Mucosa of rectum (tissue), 2 donors: ENCODE measurements at regions not wholly inside any gene's neighbourhood (a gene's known extent, or its start where the extent isn't known, plus 50 kb on each side); places are given as distances from the start of the nearest gene placed in this dataset.

ENCODE experiments used
- H3K27ac ChIP-seq, 2 donors: one replicate each; pipeline ENCODE4 v1.7.0; 2013; ENCODE audit warnings: inconsistent platforms in 2 of 2, low read depth in 2 of 2, low read length in 2 of 2
- H3K27me3 ChIP-seq, 2 donors: one replicate each; pipeline ENCODE4 v1.7.0; 2013; ENCODE audit warnings: low read length in 2 of 2; ENCODE audit not compliant: control insufficient read depth in 2 of 2, insufficient read depth in 2 of 2
- H3K36me3 ChIP-seq, 2 donors: one replicate each; pipeline ENCODE4 v1.7.0; 2013; ENCODE audit warnings: low read length in 2 of 2; ENCODE audit not compliant: control insufficient read depth in 2 of 2, insufficient read depth in 2 of 2
- H3K4me1 ChIP-seq, 2 donors: one replicate each; pipeline ENCODE4 v1.7.0; 2013; ENCODE audit warnings: low read length in 2 of 2, mild to moderate bottlenecking in 1 of 2; ENCODE audit not compliant: control insufficient read depth in 2 of 2, insufficient read depth in 2 of 2
- H3K4me3 ChIP-seq, 2 donors: one replicate each; pipeline ENCODE4 v1.7.0; 2013; ENCODE audit warnings: low read length in 2 of 2
- H3K9ac ChIP-seq, 2 donors: one replicate each; pipeline ENCODE4 v1.7.0; 2013; ENCODE audit warnings: low read length in 2 of 2, low read depth in 1 of 2, mild to moderate bottlenecking in 1 of 2
- H3K9me3 ChIP-seq, 2 donors: one replicate each; pipeline ENCODE4 v1.7.0; 2013; ENCODE audit warnings: low read length in 2 of 2; ENCODE audit not compliant: control insufficient read depth in 2 of 2
- donor health status: healthy.
- donor health status: Normal muscosa, but diverticular disease.

DNA sequence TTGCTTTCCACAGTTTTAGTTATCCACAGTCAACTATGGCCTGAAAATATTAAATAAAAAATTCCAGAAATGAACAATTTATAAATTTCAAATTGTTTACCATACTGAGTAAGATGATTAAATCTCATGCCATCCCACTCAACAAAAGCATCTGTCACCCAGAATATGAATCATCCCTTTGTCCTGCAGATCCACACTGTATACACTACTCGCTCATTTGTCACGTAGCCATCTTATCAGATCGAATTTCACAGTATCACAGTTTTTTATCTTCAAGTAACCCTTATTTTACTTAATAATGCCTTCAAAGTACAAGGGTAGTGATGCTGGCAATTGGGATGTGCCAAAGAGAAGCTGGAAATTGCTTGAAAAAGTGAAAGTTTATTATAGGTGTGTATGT, 291.8 kb upstream of the LRATD1 start:
- H3K27ac ChIP-seq: no peak overlapping the region
- no peaks in the 10 kb centered on the region for H3K4me1 ChIP-seq
- H3K36me3 ChIP-seq: no peaks in the 10 kb centered on the region
- no peak overlapping the region for H3K9ac ChIP-seq
- H3K27me3 ChIP-seq: no peaks in the 10 kb centered on the region
- H3K9me3 ChIP-seq: no peaks in the 10 kb centered on the region
- no peak overlapping the region for H3K4me3 ChIP-seq

DNA sequence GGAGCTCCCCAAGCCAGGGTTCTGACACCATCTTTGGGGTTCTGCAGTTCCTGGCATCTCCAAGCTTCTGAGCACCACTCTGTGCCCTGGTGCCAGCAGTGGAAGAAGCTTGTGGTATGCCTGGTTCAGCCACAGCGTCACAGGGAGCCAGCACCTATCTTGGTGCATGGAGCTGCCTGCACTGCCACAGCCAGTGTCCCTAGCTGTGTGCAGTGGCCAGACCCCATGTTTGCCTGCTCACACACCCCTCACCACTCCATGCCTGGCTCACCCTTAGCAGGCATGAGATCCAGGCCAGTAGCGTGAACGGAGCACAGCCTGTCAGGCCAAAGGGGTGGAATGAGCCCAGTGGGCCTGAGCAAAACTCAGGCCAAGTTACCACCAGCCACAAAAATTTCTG, 290.2 kb upstream of the LRATD1 start:
- Histone ChIP-seq H3K9me3 (no peaks in the 10 kb centered on the region), H3K4me3 (no peak overlapping the region), H3K27me3 (no peaks in the 10 kb centered on the region), H3K9ac (no peak overlapping the region), H3K36me3 (no peaks in the 10 kb centered on the region), H3K4me1 (no peaks in the 10 kb centered on the region), H3K27ac (no peak overlapping the region)

DNA sequence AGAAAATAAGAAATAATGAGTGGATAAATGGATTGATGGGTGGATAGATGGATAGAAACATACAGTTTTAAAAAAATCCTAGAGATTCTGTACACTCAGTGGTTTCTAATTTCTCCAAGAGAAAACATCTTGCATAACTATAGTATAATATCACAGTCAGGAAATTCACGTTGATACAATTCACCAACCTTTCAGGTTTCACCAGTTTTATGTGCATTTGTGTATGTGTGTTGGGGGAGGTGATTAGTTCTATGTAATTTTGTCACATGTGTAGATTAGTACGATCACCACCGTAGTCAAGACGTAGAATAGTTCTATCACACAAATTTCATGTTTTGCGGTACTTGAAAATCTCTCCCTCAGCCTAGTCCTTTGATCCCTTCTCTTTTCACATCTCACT, 288.2 kb upstream of the LRATD1 start:
- Histone ChIP-seq H3K27me3 (no peaks in the 10 kb centered on the region), H3K4me1 (no peaks in the 10 kb centered on the region), H3K9ac (no peak overlapping the region), H3K4me3 (no peak overlapping the region), H3K36me3 (no peaks in the 10 kb centered on the region), H3K9me3 (no peaks in the 10 kb centered on the region), H3K27ac (no peak overlapping the region)

DNA sequence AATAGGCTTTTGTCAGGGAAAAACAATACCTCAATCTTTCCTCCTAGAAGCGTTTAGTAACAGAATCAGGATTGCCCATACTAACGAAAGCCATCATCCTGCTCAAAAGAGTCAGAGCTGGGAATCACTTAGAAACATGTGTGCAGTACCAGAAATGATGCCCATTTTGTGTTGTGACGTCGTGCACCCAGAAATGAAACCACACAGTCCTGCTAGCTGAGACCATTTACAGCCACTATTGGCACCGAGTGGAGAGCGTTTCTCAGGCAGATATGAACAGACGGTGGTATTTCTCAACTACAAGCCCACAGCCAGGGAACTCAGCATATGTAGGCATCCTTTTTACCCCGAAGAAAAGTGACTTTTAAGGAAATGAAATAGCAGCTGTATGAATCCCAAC, 284.3 kb upstream of the LRATD1 start:
- Histone ChIP-seq H3K36me3 (no peaks in the 10 kb centered on the region), H3K27me3 (no peaks in the 10 kb centered on the region), H3K27ac (no peak overlapping the region), H3K4me3 (no peak overlapping the region), H3K9me3 (no peaks in the 10 kb centered on the region), H3K4me1 (no peaks in the 10 kb centered on the region), H3K9ac (no peak overlapping the region)

DNA sequence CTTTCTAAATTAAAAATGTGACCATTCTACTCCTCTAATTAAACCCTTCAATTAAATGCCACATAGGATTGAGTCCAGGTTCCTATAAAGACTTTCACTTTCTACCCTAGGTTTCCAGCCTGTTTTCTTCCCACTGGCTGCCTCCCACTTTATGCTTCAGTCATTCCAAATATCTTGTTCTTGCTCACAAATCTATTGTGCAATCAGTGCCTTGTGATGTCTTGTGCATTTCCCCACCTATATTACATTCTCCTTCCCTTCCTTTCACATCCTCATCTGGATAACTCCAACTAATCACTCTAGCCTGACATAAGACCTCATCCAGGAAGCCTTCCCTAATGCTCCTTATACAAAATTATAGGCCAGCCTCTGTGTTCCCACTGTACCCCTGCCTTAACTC, 281.7 kb upstream of the LRATD1 start:
- Histone ChIP-seq H3K36me3 (no peaks in the 10 kb centered on the region), H3K9ac (no peak overlapping the region), H3K27me3 (no peaks in the 10 kb centered on the region), H3K4me1 (no peaks in the 10 kb centered on the region), H3K27ac (no peak overlapping the region), H3K9me3 (no peaks in the 10 kb centered on the region), H3K4me3 (no peak overlapping the region)

DNA sequence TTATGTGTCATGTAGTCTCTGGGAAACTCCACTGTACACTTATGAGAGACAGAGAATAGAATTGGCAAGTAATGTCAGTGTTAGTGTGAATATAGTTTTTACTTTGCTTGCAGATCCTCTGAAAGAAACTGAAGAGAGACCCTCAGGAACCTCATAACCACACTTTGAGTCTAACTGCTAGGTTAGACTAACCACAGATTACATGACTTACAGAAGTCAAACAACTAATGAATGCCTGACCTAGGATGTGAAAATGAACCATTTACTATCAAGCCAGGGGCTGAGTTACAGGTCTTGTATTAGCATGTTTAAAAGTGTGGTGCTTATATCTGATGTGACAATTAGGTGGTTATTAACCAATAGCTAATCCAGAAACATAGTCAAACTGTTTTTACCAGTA, 280.4 kb upstream of the LRATD1 start:
- no peaks in the 10 kb centered on the region for H3K36me3 ChIP-seq
- H3K9me3 ChIP-seq: no peaks in the 10 kb centered on the region
- H3K27ac ChIP-seq: no peak overlapping the region
- H3K9ac ChIP-seq: no peak overlapping the region
- no peaks in the 10 kb centered on the region for H3K4me1 ChIP-seq
- no peaks in the 10 kb centered on the region for H3K27me3 ChIP-seq
- no peak overlapping the region for H3K4me3 ChIP-seq

DNA sequence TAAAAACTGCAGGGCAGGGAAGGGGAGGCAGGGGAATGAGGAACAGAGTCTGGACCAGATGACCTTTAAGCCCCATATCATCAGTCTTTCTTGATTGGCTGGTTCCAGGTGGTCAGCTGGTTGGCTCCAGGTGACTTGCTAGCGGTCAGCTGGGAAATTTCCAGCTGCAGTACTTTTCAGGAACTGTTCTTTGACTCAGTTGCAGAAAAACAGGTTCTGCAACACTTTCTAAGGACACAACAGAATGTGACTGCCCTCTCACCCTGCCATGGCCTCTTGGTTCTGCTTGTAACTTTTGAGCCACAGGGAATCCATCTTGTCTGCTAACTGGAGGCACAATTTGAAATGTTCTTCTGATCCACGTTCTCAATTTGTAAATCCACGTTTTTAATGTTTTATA, 278.3 kb upstream of the LRATD1 start:
- Histone ChIP-seq H3K36me3 (no peaks in the 10 kb centered on the region), H3K4me3 (no peak overlapping the region)

DNA sequence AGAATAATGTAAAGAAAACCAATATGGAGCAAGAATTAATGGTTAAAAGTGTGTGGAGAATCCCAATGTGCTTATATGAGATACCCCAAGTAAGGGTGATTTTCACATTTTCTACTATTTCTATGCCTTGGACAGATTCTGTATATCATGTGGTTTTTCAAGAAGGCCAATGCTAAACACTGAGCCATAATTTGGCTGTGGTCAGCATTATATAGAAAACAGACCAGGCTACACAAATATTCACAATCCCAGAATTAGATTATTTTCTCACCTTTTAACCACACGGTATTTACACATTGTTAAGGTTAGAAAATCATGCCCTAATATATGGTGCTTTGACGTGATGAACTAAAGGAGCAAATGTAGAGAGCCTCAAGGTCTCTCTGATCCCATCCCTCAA, 277.4 kb upstream of the LRATD1 start:
- Histone ChIP-seq H3K27me3 (no peaks in the 10 kb centered on the region), H3K9ac (no peak overlapping the region), H3K4me3 (no peak overlapping the region), H3K27ac (no peak overlapping the region), H3K9me3 (no peaks in the 10 kb centered on the region), H3K36me3 (no peaks in the 10 kb centered on the region), H3K4me1 (no peaks in the 10 kb centered on the region)

More for the DNA sequence above, 278.3 kb upstream of the LRATD1 start:
- Histone ChIP-seq H3K4me1 (no peaks in the 10 kb centered on the region), H3K27ac (no peak overlapping the region), H3K27me3 (no peaks in the 10 kb centered on the region), H3K9me3 (no peaks in the 10 kb centered on the region), H3K9ac (no peak overlapping the region)

DNA sequence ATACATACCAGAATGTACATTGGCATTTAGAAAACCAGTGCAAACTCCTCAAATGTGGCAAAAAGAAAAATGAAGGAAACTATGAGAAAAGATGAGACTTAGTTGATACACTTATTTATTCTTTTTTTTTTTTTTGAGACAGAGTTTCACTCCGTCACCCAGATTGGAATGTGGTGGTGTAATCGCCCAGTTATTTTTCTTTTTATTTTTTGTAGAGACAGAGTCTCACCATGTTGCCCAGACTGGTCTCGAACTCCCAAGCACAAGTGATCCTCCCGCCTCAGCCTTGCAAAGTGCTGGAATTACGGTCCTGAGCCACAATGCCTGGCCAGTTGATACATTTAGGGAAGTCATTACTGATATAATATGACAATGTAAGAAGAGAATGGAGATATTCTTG, 274.2 kb upstream of the LRATD1 start:
- Histone ChIP-seq H3K27me3 (no peaks in the 10 kb centered on the region), H3K4me3 (no peak overlapping the region), H3K27ac (no peak overlapping the region), H3K9ac (no peak overlapping the region), H3K36me3 (no peaks in the 10 kb centered on the region), H3K4me1 (no peaks in the 10 kb centered on the region), H3K9me3 (no peaks in the 10 kb centered on the region)

DNA sequence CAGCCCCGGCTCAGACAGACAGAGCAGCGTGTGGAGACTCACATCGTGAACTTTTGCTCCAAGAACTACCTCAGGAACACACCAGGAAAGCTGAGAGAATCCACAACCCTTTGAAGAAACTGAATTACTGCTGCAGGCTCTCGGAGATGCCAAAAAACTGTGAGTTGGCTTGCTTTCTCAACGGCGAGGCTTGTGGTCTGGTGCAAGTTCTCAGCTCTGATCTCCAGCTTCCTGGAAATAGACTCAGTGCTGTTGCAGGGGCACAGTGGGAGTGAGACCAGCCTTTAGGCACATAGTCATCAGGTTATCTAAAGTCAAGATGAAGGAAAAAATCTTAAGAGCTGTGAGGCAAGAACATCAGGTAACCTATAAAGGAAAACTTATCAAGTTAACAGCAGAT, 273.7 kb upstream of the LRATD1 start:
- Histone ChIP-seq H3K27ac (no peak overlapping the region), H3K4me1 (no peaks in the 10 kb centered on the region), H3K9me3 (no peaks in the 10 kb centered on the region), H3K27me3 (no peaks in the 10 kb centered on the region), H3K36me3 (no peaks in the 10 kb centered on the region), H3K9ac (no peak overlapping the region), H3K4me3 (no peak overlapping the region)

DNA sequence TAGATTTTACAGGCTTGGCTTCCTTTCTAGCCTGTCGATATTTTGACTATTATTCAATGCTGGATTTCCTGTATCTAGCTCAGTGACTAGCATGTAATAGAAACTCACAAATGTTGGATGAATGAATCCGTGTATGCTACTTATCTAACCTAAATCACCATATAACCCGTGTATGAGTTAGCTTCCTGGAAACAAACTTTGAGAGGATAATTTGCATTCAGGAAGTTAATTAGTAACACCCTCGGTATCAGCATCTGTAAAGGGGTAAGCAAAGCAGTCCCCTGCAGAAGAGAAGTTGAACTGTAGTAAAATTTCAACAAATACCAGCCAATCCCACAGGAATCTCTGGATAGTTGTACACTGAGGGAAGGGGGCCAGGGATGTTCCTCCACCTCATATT, 269.4 kb upstream of the LRATD1 start:
- Histone ChIP-seq H3K27ac (no peak overlapping the region), H3K36me3 (no peaks in the 10 kb centered on the region)

More for the DNA sequence above, 269.4 kb upstream of the LRATD1 start:
- Histone ChIP-seq H3K4me1 (no peaks in the 10 kb centered on the region), H3K27me3 (no peaks in the 10 kb centered on the region), H3K4me3 (no peak overlapping the region), H3K9ac (no peak overlapping the region), H3K9me3 (no peaks in the 10 kb centered on the region)
